Loucy (cell line): ENCODE measurements at regions not wholly inside any gene's neighbourhood (a gene's known extent, or its start where the extent isn't known, plus 50 kb on each side); places are given as distances from the start of the nearest gene placed in this dataset.

Experiments used
- H2AFZ ChIP-seq: fragments of 200-600 bp; sonication (generic); 2 replicates; pipeline ENCODE4 v1.6.0; 2016; ENCODE audit warnings: antibody characterized with exemption, mild to moderate bottlenecking, low read length, moderate library complexity
- H3F3A ChIP-seq: fragments of 200-600 bp; 2 replicates; pipeline ENCODE4 v1.6.0; 2016; ENCODE audit warnings: antibody characterized with exemption, low read depth, mild to moderate bottlenecking
- H3K27me3 ChIP-seq: fragments of 200-600 bp; sonication (generic); 2 replicates; pipeline ENCODE4 v1.6.1; 2014; ENCODE audit warnings: low read length, mild to moderate bottlenecking; ENCODE audit not compliant: insufficient read depth, poor library complexity, severe bottlenecking
- H3K36me3 ChIP-seq: fragments of 200-600 bp; sonication (generic); 2 replicates; pipeline ENCODE4 v1.6.1; 2016; ENCODE audit warnings: low read length; ENCODE audit not compliant: insufficient read depth
- H3K4me1 ChIP-seq: fragments of 200-600 bp; sonication (generic); 2 replicates; pipeline ENCODE4 v1.5.1; 2014; ENCODE audit warnings: low read length, mild to moderate bottlenecking; ENCODE audit not compliant: insufficient read depth, poor library complexity, severe bottlenecking
- H3K4me2 ChIP-seq: fragments of 200-600 bp; sonication (generic); 2 replicates; pipeline ENCODE4 v1.6.0; 2014; ENCODE audit warnings: antibody characterized with exemption, low read length, low read depth, mild to moderate bottlenecking; ENCODE audit not compliant: poor library complexity, severe bottlenecking
- H3K4me3 ChIP-seq: fragments of 200-600 bp; sonication (generic); 2 replicates; pipeline ENCODE4 v1.5.1; 2014; ENCODE audit warnings: low read length, mild to moderate bottlenecking, mixed read lengths; ENCODE audit not compliant: poor library complexity, severe bottlenecking
- H3K79me2 ChIP-seq: fragments of 200-600 bp; sonication (generic); 2 replicates; pipeline ENCODE4 v1.6.1; 2014; ENCODE audit warnings: low read length; ENCODE audit not compliant: insufficient read depth
- H3K9ac ChIP-seq: fragments of 200-600 bp; sonication (generic); 2 replicates; pipeline ENCODE4 v1.6.0; 2014; ENCODE audit warnings: mild to moderate bottlenecking, low read depth, low read length, moderate library complexity; ENCODE audit not compliant: poor library complexity, severe bottlenecking
- H3K9me2 ChIP-seq: fragments of 200-600 bp; sonication (generic); replicated peaks from 2 replicates; pipeline ENCODE4 v1.6.1; 2016; ENCODE audit warnings: low read depth, low read length, mixed read lengths
- H3K9me3 ChIP-seq: fragments of 200-600 bp; sonication (generic); 2 replicates; pipeline ENCODE4 v1.6.1; 2014; ENCODE audit warnings: mild to moderate bottlenecking, antibody characterized with exemption, low read length, low read depth; ENCODE audit not compliant: insufficient read depth
- H4K20me1 ChIP-seq: fragments of 200-600 bp; sonication (generic); 2 replicates; pipeline ENCODE4 v1.6.0; 2014; ENCODE audit warnings: antibody characterized with exemption, low read length, mild to moderate bottlenecking; ENCODE audit not compliant: insufficient read depth, poor library complexity, severe bottlenecking
- EZH2phosphoT487 ChIP-seq: fragments of 200-600 bp; IDR thresholded peaks from 2 replicates; pipeline ENCODE4 v1.6.1; 2018; ENCODE audit warnings: antibody characterized with exemption, mild to moderate bottlenecking, moderate library complexity, borderline replicate concordance
- TF ChIP-seq, protein P1 (sequence below): fragments of 200-600 bp; sonication (generic); conservative IDR thresholded peaks from 2 replicates; pipeline ENCODE4 v1.5.1; 2014; ENCODE audit warnings: mild to moderate bottlenecking, antibody characterized with exemption, low read length

DNA sequence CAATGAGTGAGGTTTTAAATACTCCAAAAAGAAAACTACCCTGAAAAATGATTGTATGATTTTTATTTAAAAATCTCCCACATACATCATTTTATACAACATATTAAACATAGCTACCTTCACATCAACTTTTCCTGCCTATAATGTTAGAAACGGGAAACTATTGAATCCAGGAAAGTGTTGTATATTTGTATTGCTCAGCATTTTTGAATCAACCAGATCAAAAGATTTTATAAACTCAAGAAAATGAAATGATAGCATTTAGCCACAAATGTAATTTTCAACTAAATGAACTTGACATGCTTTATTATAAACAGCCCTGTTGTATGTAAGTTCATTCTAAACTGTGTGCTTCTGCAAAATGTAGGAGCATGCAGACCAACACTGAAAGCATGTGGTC, 124.6 kb upstream of the SLC10A2 start:
- no peak overlapping the region for H3K9ac ChIP-seq
- H3K4me2 ChIP-seq: no peak overlapping the region
- no peaks in the 10 kb centered on the region for H3K9me3 ChIP-seq
- no peaks in the 10 kb centered on the region for H3K9me2 ChIP-seq
- no peaks in the 10 kb centered on the region for H3K36me3 ChIP-seq
- no peaks in the 10 kb centered on the region for H4K20me1 ChIP-seq
- no peak overlapping the region for H3K4me3 ChIP-seq
- no peaks in the 10 kb centered on the region for H3K27me3 ChIP-seq
- no peak for TF ChIP-seq EZH2phosphoT487
- TF ChIP-seq, protein P1, sequence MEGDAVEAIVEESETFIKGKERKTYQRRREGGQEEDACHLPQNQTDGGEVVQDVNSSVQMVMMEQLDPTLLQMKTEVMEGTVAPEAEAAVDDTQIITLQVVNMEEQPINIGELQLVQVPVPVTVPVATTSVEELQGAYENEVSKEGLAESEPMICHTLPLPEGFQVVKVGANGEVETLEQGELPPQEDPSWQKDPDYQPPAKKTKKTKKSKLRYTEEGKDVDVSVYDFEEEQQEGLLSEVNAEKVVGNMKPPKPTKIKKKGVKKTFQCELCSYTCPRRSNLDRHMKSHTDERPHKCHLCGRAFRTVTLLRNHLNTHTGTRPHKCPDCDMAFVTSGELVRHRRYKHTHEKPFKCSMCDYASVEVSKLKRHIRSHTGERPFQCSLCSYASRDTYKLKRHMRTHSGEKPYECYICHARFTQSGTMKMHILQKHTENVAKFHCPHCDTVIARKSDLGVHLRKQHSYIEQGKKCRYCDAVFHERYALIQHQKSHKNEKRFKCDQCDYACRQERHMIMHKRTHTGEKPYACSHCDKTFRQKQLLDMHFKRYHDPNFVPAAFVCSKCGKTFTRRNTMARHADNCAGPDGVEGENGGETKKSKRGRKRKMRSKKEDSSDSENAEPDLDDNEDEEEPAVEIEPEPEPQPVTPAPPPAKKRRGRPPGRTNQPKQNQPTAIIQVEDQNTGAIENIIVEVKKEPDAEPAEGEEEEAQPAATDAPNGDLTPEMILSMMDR: no peak
- H3F3A ChIP-seq: no peaks in the 10 kb centered on the region
- H2AFZ ChIP-seq: no peak overlapping the region
- no peaks in the 10 kb centered on the region for H3K79me2 ChIP-seq
- no peaks in the 10 kb centered on the region for H3K4me1 ChIP-seq

DNA sequence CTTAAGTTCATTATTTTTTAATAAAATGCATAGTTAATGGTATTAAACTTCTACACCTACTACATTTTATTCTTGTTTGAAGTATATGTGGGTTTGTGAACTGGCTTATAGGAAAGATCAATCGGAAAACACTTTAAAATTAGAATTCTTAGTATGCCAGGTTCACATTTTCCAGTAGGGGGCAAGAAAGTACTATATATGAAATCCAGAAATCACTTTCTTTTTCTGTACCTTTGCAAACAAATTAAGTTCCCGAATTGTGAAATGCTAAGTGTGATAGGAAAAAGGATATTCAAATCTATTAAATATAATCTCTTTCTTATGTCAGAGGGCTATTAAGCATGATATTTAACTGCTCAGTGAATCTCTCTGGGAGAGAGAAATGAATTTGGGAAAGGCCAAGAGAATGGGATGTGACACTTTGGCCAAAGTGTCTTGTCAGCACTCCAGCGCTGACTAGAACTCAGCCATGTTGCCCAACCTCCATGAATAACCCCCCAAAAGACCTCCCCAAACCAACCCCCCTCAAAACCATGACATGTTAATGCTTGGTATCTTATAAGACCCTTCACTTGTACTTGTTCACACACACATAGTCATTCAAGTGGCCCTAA, 122.6 kb upstream of the SLC10A2 start:
- no peaks in the 10 kb centered on the region for H3K9me2 ChIP-seq
- H3F3A ChIP-seq: no peaks in the 10 kb centered on the region
- H3K4me3 ChIP-seq: no peak overlapping the region
- H3K9me3 ChIP-seq: no peaks in the 10 kb centered on the region
- no peaks in the 10 kb centered on the region for H3K4me1 ChIP-seq
- no peaks in the 10 kb centered on the region for H3K27me3 ChIP-seq
- no peaks in the 10 kb centered on the region for H3K36me3 ChIP-seq
- no peak overlapping the region for H2AFZ ChIP-seq
- no peaks in the 10 kb centered on the region for H3K79me2 ChIP-seq
- H3K9ac ChIP-seq: no peak overlapping the region
- H4K20me1 ChIP-seq: no peaks in the 10 kb centered on the region
- no peak for TF ChIP-seq EZH2phosphoT487
- TF ChIP-seq, protein P1: peak; percentile 65
- no peak overlapping the region for H3K4me2 ChIP-seq

DNA sequence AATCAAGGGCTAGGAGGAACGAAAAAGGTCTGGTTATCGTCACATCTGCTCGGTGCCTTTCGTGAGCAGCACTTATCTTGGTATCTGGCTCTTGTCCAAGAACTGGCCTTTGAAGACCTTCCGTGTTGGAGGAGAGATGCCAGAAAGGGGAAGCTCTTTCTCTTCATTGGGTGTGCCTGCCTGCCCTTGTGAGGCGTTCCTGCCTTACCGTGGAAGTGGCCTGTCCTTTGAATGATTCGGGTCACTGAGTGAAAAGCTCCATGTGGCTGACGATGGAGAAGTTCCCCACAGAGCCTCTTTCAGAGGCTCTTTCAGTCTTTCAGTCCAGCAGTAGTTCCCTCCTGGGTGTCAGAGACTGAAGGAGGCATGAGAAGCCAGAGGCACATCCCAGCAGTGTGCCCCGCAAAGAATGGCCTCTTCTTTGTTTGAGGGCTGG, 121.5 kb upstream of the SLC10A2 start:
- no peaks in the 10 kb centered on the region for H3K27me3 ChIP-seq
- H4K20me1 ChIP-seq: no peaks in the 10 kb centered on the region
- H3K9ac ChIP-seq: no peak overlapping the region
- no peaks in the 10 kb centered on the region for H3K4me1 ChIP-seq
- no peak overlapping the region for H2AFZ ChIP-seq
- H3K9me3 ChIP-seq: no peaks in the 10 kb centered on the region
- TF ChIP-seq EZH2phosphoT487: no peak
- TF ChIP-seq, protein P1: no peak
- no peaks in the 10 kb centered on the region for H3K36me3 ChIP-seq
- no peak overlapping the region for H3K4me2 ChIP-seq
- no peaks in the 10 kb centered on the region for H3F3A ChIP-seq
- no peaks in the 10 kb centered on the region for H3K9me2 ChIP-seq
- H3K4me3 ChIP-seq: no peak overlapping the region
- no peaks in the 10 kb centered on the region for H3K79me2 ChIP-seq
